ENCODE measurements at regions not wholly inside any gene's neighbourhood (a gene's known extent, or its start where the extent isn't known, plus 50 kb on each side); places are given as distances from the start of the nearest gene placed in this dataset.

- DNase-seq (ENCODE audit: low read depth), result peak; percentile 56
- H3K4me3 ChIP-seq (replicated peaks; ENCODE audit: low read depth, low read length), result no peak overlapping the region
- no peak for TF ChIP-seq CTCF (IDR thresholded peaks at IDR 0.05; ENCODE audit: low read length, missing control alignments)
These were observed 484.8 kb upstream of the UBE2E3 start for GRCh38 chr2:180495606-180496005.

GRCh38 chr2:180494286-180494685 lies 486.1 kb upstream of the UBE2E3 start:
- H3K4me3 ChIP-seq (replicated peaks; ENCODE audit: low read depth, low read length), result no peak overlapping the region

GRCh38 chr2:180482696-180483095 lies 475.6 kb upstream of the CWC22 start:
- TF ChIP-seq CTCF (IDR thresholded peaks at IDR 0.05; ENCODE audit: low read length, missing control alignments), result no peak
- no peak for DNase-seq (ENCODE audit: low read depth)

More at GRCh38 chr2:180494286-180494685, 486.1 kb upstream of the UBE2E3 start:
- no peak for TF ChIP-seq CTCF (IDR thresholded peaks at IDR 0.05; ENCODE audit: low read length, missing control alignments)
- DNase-seq (ENCODE audit: low read depth), result no peak

GRCh38 chr2:180481998-180482397 lies 474.9 kb upstream of the CWC22 start:
- no peak for DNase-seq (ENCODE audit: low read depth)
- no peak overlapping the region for H3K4me3 ChIP-seq (replicated peaks; ENCODE audit: low read depth, low read length)
- TF ChIP-seq CTCF (IDR thresholded peaks at IDR 0.05; ENCODE audit: low read length, missing control alignments), result no peak

More at GRCh38 chr2:180482696-180483095, 475.6 kb upstream of the CWC22 start:
- H3K4me3 ChIP-seq (replicated peaks; ENCODE audit: low read depth, low read length), result no peak overlapping the region

- no peak overlapping the region for H3K4me3 ChIP-seq (replicated peaks; ENCODE audit: low read depth, low read length)
- DNase-seq (ENCODE audit: low read depth), result no peak
- no peak for TF ChIP-seq CTCF (IDR thresholded peaks at IDR 0.05; ENCODE audit: low read length, missing control alignments)
These were observed 471.8 kb upstream of the CWC22 start for GRCh38 chr2:180478883-180479282.

GRCh38 chr2:180474716-180475115 lies 467.6 kb upstream of the CWC22 start:
- no peak overlapping the region for H3K4me3 ChIP-seq (replicated peaks; ENCODE audit: low read depth, low read length)
- TF ChIP-seq CTCF (IDR thresholded peaks at IDR 0.05; ENCODE audit: low read length, missing control alignments), result no peak
- DNase-seq (ENCODE audit: low read depth), result no peak

GRCh38 chr2:180473456-180473855 lies 466.4 kb upstream of the CWC22 start:
- H3K4me3 ChIP-seq (replicated peaks; ENCODE audit: low read depth, low read length), result no peak overlapping the region
- no peak for DNase-seq (ENCODE audit: low read depth)
- TF ChIP-seq CTCF (IDR thresholded peaks at IDR 0.05; ENCODE audit: low read length, missing control alignments), result no peak
